ENCODE measurements at regions not wholly inside any gene's neighbourhood (a gene's known extent, or its start where the extent isn't known, plus 50 kb on each side); places are given as distances from the start of the nearest gene placed in this dataset.

DNA sequence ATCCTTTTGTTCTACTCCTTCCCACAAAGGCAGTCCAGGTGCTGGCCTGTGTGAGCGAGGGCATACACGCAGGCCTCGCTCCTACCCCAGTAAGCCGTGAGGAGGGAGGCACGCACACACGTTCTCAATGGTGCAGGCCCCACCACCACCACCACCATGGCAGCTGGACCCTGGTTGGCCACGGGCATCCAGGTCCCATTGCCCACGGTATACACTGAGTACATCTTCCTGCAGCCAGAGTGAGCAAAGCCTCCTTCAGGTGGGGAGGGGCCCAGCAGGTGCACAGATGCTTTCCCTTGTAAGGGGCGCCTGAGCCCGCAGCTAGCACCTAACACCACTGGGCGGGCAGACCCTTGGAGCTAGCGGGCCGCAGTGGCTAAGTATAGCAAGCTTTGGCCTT lies 373.3 kb upstream of the MKI67 start:
- TF ChIP-seq SUPT5H (IDR thresholded peaks at IDR 0.05) (no peak), USF2 (CRISPR knock-in tag; IDR thresholded peaks at IDR 0.05) (no peak), TCF7 (IDR thresholded peaks at IDR 0.05; ENCODE audit: borderline replicate concordance) (no peak), ZBTB43 (CRISPR knock-in tag; IDR thresholded peaks at IDR 0.05) (no peak), SMARCA5 (IDR thresholded peaks at IDR 0.05) (no peak)
- TF ChIP-seq, protein P1, sequence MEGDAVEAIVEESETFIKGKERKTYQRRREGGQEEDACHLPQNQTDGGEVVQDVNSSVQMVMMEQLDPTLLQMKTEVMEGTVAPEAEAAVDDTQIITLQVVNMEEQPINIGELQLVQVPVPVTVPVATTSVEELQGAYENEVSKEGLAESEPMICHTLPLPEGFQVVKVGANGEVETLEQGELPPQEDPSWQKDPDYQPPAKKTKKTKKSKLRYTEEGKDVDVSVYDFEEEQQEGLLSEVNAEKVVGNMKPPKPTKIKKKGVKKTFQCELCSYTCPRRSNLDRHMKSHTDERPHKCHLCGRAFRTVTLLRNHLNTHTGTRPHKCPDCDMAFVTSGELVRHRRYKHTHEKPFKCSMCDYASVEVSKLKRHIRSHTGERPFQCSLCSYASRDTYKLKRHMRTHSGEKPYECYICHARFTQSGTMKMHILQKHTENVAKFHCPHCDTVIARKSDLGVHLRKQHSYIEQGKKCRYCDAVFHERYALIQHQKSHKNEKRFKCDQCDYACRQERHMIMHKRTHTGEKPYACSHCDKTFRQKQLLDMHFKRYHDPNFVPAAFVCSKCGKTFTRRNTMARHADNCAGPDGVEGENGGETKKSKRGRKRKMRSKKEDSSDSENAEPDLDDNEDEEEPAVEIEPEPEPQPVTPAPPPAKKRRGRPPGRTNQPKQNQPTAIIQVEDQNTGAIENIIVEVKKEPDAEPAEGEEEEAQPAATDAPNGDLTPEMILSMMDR (IDR thresholded peaks at IDR 0.05 in 2 of 3, conservative IDR thresholded peaks at IDR 0.05 in 1 of 3; ENCODE audit: insufficient read depth in 2 of 3, low read depth in 1 of 3, low read length in 3 of 3): no peak

Measured in K562 (cell line).